Caco-2 (cell line): ENCODE measurements at regions not wholly inside any gene's neighbourhood (a gene's known extent, or its start where the extent isn't known, plus 50 kb on each side); places are given as distances from the start of the nearest gene placed in this dataset.

Experiments
- BruUV-seq: library from RNA; stranded (reverse); fragments of 400-500 nt; replicated peaks from 2 replicates; lab custom pipeline; 2021; lab: Mats Ljungman, UMichigan
- CTCF ChIA-PET: fragments of 300-600 bp; sonication (Branson Sonifier 250); formaldehyde crosslinking; loops from one replicate; lab custom pipeline; 2022; ENCODE audit warnings: antibody characterized with exemption; lab: Charles Lee
- POLR2A ChIA-PET: fragments of 300-600 bp; sonication (Branson Sonifier 250); formaldehyde crosslinking; loops from one replicate; lab custom pipeline; 2022; ENCODE audit warnings: antibody characterized with exemption; lab: Charles Lee
- DNase-seq, 2 experiments: peaks; one replicate each; pipeline versions ENCODE4 v3.0.0 to v3.0.0-alpha.2; 2020 to 2022
- H3K27me3 ChIP-seq: replicated peaks from 2 replicates; pipeline ENCODE4 v1.6.0; 2011; ENCODE audit warnings: low read length; ENCODE audit not compliant: control insufficient read depth, insufficient read depth
- H3K36me3 ChIP-seq: 2 replicates; pipeline ENCODE4 v1.5.1; 2011; ENCODE audit warnings: low read length; ENCODE audit not compliant: control insufficient read depth, insufficient read depth
- H3K4me1 ChIP-seq: fragments of 250-450 bp; sonication (Bioruptor Pico); 2 replicates; pipeline ENCODE4 v1.5.1; 2020; ENCODE audit warnings: mild to moderate bottlenecking
- H3K4me3 ChIP-seq: 2 replicates; pipeline ENCODE4 v1.5.1; 2011; ENCODE audit warnings: low read depth, mild to moderate bottlenecking, control low read depth, low read length
- H3K9me3 ChIP-seq: fragments of 250-450 bp; sonication (Bioruptor Pico); 2 replicates; pipeline ENCODE4 v1.5.1; 2020; ENCODE audit warnings: mild to moderate bottlenecking, moderate library complexity
- H3K27ac Mint-ChIP-seq: one replicate; pipeline ENCODE4 v1.8.0; 2022; ENCODE audit warnings: mixed read lengths; ENCODE audit not compliant: unreplicated experiment
- H3K27me3 Mint-ChIP-seq: one replicate; pipeline ENCODE4 v1.8.0; 2022; ENCODE audit warnings: mixed read lengths; ENCODE audit not compliant: insufficient read depth, unreplicated experiment
- H3K36me3 Mint-ChIP-seq: one replicate; pipeline ENCODE4 v1.8.0; 2022; ENCODE audit warnings: mild to moderate bottlenecking, mixed read lengths; ENCODE audit not compliant: insufficient read depth, unreplicated experiment
- H3K4me1 Mint-ChIP-seq: one replicate; pipeline ENCODE4 v1.8.0; 2022; ENCODE audit warnings: low read depth, mixed read lengths; ENCODE audit not compliant: unreplicated experiment
- H3K4me3 Mint-ChIP-seq: one replicate; pipeline ENCODE4 v1.8.0; 2022; ENCODE audit warnings: mild to moderate bottlenecking, moderate library complexity, mixed read lengths; ENCODE audit not compliant: unreplicated experiment
- H3K9me3 Mint-ChIP-seq: one replicate; pipeline ENCODE4 v1.8.0; 2022; ENCODE audit warnings: mixed read lengths; ENCODE audit not compliant: unreplicated experiment
- CTCF ChIP-seq, 2 experiments: fragments of 200-600 bp in 1 of 2; IDR thresholded peaks; 1 replicate in 1 of 2; 2 replicates in 1 of 2; pipeline versions ENCODE4 v1.5.1 to v1.8.0; 2011 to 2022; ENCODE audit warnings: antibody characterized with exemption in 1 of 2, control low read depth in 1 of 2, inconsistent platforms in 1 of 2, low read depth in 1 of 2, low read length in 1 of 2, mild to moderate bottlenecking in 1 of 2, moderate library complexity in 1 of 2; ENCODE audit not compliant: insufficient read depth in 1 of 2, severe bottlenecking in 1 of 2, unreplicated experiment in 1 of 2
- intact Hi-C: fragments of 100-400 bp; cut with micrococcal nuclease; formaldehyde crosslinking; loops from one replicate; pipeline ENCODE4 v1.10.0; 2022; ENCODE audit not compliant: unreplicated experiment

- no peaks in the 10 kb centered on the region for H3K4me1 Mint-ChIP-seq
These were observed 118.2 kb upstream of the KLF8 start for GRCh38 chrX:56113785-56114436.

GRCh38 chrX:56114437-56114787, 117.7 kb upstream of the KLF8 start:
- H3K27me3 Mint-ChIP-seq = no peaks in the 10 kb centered on the region
- TF ChIP-seq CTCF (IDR thresholded peaks at IDR 0.05; ENCODE audit: insufficient read depth in 1 of 2, low read depth in 1 of 2, low read length in 1 of 2, severe bottlenecking in 1 of 2, unreplicated experiment in 1 of 2) = no peak
- no peaks in the 10 kb centered on the region for H3K9me3 Mint-ChIP-seq
- H3K4me1 Mint-ChIP-seq = no peaks in the 10 kb centered on the region
- no TSS peak for BruUV-seq
- Histone ChIP-seq H3K9me3 (no peaks in the 10 kb centered on the region), H3K4me3 (no peak overlapping the region), H3K27me3 (no peaks in the 10 kb centered on the region), H3K36me3 (no peaks in the 10 kb centered on the region), H3K4me1 (no peaks in the 10 kb centered on the region; the same call in 1 of the 2 replicates)
- no peak overlapping the region for H3K27ac Mint-ChIP-seq
- DNase-seq = no peak
- CTCF ChIA-PET = no interaction called here
- POLR2A ChIA-PET = no interaction called here
- H3K36me3 Mint-ChIP-seq = no peaks in the 10 kb centered on the region
- intact Hi-C loops = loop anchor here (10.0 kb wide), 1 partner anchor 80 kb away; no protein-coding TSS in a partner anchor
- no peak overlapping the region for H3K4me3 Mint-ChIP-seq

More at GRCh38 chrX:56113785-56114436, 118.2 kb upstream of the KLF8 start:
- no peaks in the 10 kb centered on the region for H3K36me3 Mint-ChIP-seq
- ChIA-PET CTCF (no interaction called here), POLR2A (no interaction called here)
- no TSS peak for BruUV-seq
- H3K27ac Mint-ChIP-seq = no peak overlapping the region
- Histone ChIP-seq H3K9me3 (no peaks in the 10 kb centered on the region), H3K27me3 (no peaks in the 10 kb centered on the region), H3K4me1 (no peaks in the 10 kb centered on the region; the same call in 1 of the 2 replicates), H3K36me3 (no peaks in the 10 kb centered on the region), H3K4me3 (no peak overlapping the region)
- peak; percentile 44 to 68 for DNase-seq
- no peaks in the 10 kb centered on the region for H3K9me3 Mint-ChIP-seq
- no peaks in the 10 kb centered on the region for H3K27me3 Mint-ChIP-seq
- no peak for TF ChIP-seq CTCF (IDR thresholded peaks at IDR 0.05; ENCODE audit: insufficient read depth in 1 of 2, low read depth in 1 of 2, low read length in 1 of 2, severe bottlenecking in 1 of 2, unreplicated experiment in 1 of 2)
- no peak overlapping the region for H3K4me3 Mint-ChIP-seq
- intact Hi-C loops = loop anchor here (10.0 kb wide), 1 partner anchor 79 kb away; no protein-coding TSS in a partner anchor

GRCh38 chrX:56120242-56120641, 111.9 kb upstream of the KLF8 start:
- CTCF ChIA-PET = no interaction called here
- BruUV-seq = no TSS peak

More at GRCh38 chrX:56120242-56120641, 111.9 kb upstream of the KLF8 start:
- POLR2A ChIA-PET = no interaction called here
- TF ChIP-seq CTCF (IDR thresholded peaks at IDR 0.05; ENCODE audit: insufficient read depth in 1 of 2, low read depth in 1 of 2, low read length in 1 of 2, severe bottlenecking in 1 of 2, unreplicated experiment in 1 of 2) = no peak
- H3K4me1 Mint-ChIP-seq = no peaks in the 10 kb centered on the region
- Histone ChIP-seq H3K4me1 (no peaks in the 10 kb centered on the region; the same call in 1 of the 2 replicates), H3K4me3 (no peak overlapping the region), H3K9me3 (no peaks in the 10 kb centered on the region), H3K27me3 (no peaks in the 10 kb centered on the region), H3K36me3 (no peaks in the 10 kb centered on the region)
- H3K27ac Mint-ChIP-seq = no peak overlapping the region
- no peaks in the 10 kb centered on the region for H3K9me3 Mint-ChIP-seq
- DNase-seq = no peak
- no peaks in the 10 kb centered on the region for H3K36me3 Mint-ChIP-seq
- no peak overlapping the region for H3K4me3 Mint-ChIP-seq
- no peaks in the 10 kb centered on the region for H3K27me3 Mint-ChIP-seq
- intact Hi-C loops = no loop called here
